MCF 10A (cell line): ENCODE measurements at regions not wholly inside any gene's neighbourhood (a gene's known extent, or its start where the extent isn't known, plus 50 kb on each side); places are given as distances from the start of the nearest gene placed in this dataset.

Experiments used
- BruUV-seq: library from RNA; stranded (reverse); fragments of 400-500 nt; replicated peaks from 2 replicates; lab custom pipeline; 2021; lab: Mats Ljungman, UMichigan
- CTCF ChIA-PET: fragments of 300-600 bp; sonication (Branson Sonifier 250); formaldehyde crosslinking; extraction: SDS; loops from one replicate; lab custom pipeline; 2021; ENCODE audit warnings: antibody characterized with exemption, inconsistent platforms; lab: Yijun Ruan, JAX
- POLR2A ChIA-PET: fragments of 300-600, 350-650 bp; sonication (Branson Sonifier 250); formaldehyde crosslinking; extraction: SDS; loops from one replicate; lab custom pipeline; 2020; ENCODE audit warnings: antibody characterized with exemption, inconsistent platforms; lab: Yijun Ruan, JAX
- DNase-seq: peaks from one replicate; pipeline ENCODE4 v3.0.0-alpha.2; 2018; ENCODE audit not compliant: unreplicated experiment
- H3K27ac Mint-ChIP-seq: one replicate; pipeline ENCODE4 v1.8.0; 2022; ENCODE audit warnings: mild to moderate bottlenecking, low read depth, mixed read lengths; ENCODE audit not compliant: unreplicated experiment
- H3K27me3 Mint-ChIP-seq: one replicate; pipeline ENCODE4 v1.8.0; 2022; ENCODE audit warnings: mixed read lengths; ENCODE audit not compliant: insufficient read depth, unreplicated experiment
- H3K36me3 Mint-ChIP-seq: one replicate; pipeline ENCODE4 v1.8.0; 2022; ENCODE audit warnings: mild to moderate bottlenecking, moderate library complexity, mixed read lengths; ENCODE audit not compliant: insufficient read depth, unreplicated experiment
- H3K4me1 Mint-ChIP-seq: one replicate; pipeline ENCODE4 v1.8.0; 2022; ENCODE audit warnings: mixed read lengths; ENCODE audit not compliant: insufficient read depth, unreplicated experiment
- H3K4me3 Mint-ChIP-seq: one replicate; pipeline ENCODE4 v1.8.0; 2022; ENCODE audit warnings: mild to moderate bottlenecking, moderate library complexity, mixed read lengths; ENCODE audit not compliant: unreplicated experiment
- H3K9me3 Mint-ChIP-seq: one replicate; pipeline ENCODE4 v1.8.0; 2022; ENCODE audit warnings: mixed read lengths; ENCODE audit not compliant: unreplicated experiment
- CTCF ChIP-seq: fragments of 200-600 bp; IDR thresholded peaks from one replicate; pipeline ENCODE4 v1.8.0; 2022; ENCODE audit warnings: antibody characterized with exemption, mild to moderate bottlenecking; ENCODE audit not compliant: unreplicated experiment
- intact Hi-C: fragments of 100-400 bp; cut with micrococcal nuclease; formaldehyde crosslinking; loops from 2 replicates; pipeline ENCODE4 v1.14.1; 2022

GRCh38 chr13:68254151-68254550 is 1024.0 kb upstream of the PCDH9 start:
- intact Hi-C loops: no loop called here
- ChIA-PET CTCF (interaction anchor here (0.6 to 0.7 kb wide), 2 partner anchors 836 to 1164 kb away, joined by 3 read pairs; no protein-coding TSS in a partner anchor), POLR2A (no interaction called here)
- Mint-ChIP-seq H3K4me1 (peaks cover 4% of the 10 kb centered on the region), H3K9me3 (no peaks in the 10 kb centered on the region), H3K27ac (no peak overlapping the region), H3K4me3 (no peak overlapping the region), H3K36me3 (no peaks in the 10 kb centered on the region), H3K27me3 (no peaks in the 10 kb centered on the region)
- no TSS peak for BruUV-seq
- TF ChIP-seq CTCF: no peak
- no peak for DNase-seq

GRCh38 chr13:68234274-68234673 is 1004.1 kb upstream of the PCDH9 start:
- intact Hi-C loops: no loop called here
- ChIA-PET POLR2A (interaction anchor here (0.6 kb wide), 1 partner anchor 215 kb away, joined by 3 read pairs; no protein-coding TSS in a partner anchor), CTCF (interaction anchor here (0.6 to 1.6 kb wide), 6 partner anchors 9 to 996 kb away, joined by 3 to 6 read pairs (median 3); no protein-coding TSS in a partner anchor)
- H3K4me1 Mint-ChIP-seq: peaks cover 11% of the 10 kb centered on the region
- TF ChIP-seq CTCF: peak; percentile 19
- H3K27ac Mint-ChIP-seq: no peak overlapping the region
- H3K9me3 Mint-ChIP-seq: no peaks in the 10 kb centered on the region
- no peak overlapping the region for H3K4me3 Mint-ChIP-seq
- peak; percentile 28 for DNase-seq
- no TSS peak for BruUV-seq
- no peaks in the 10 kb centered on the region for H3K36me3 Mint-ChIP-seq
- no peaks in the 10 kb centered on the region for H3K27me3 Mint-ChIP-seq

GRCh38 chr13:68232351-68233130 is 1002.4 kb upstream of the PCDH9 start:
- no peak for TF ChIP-seq CTCF
- Mint-ChIP-seq H3K4me3 (no peak overlapping the region), H3K27ac (peak overlapping the region; percentile 28), H3K9me3 (no peaks in the 10 kb centered on the region), H3K36me3 (no peaks in the 10 kb centered on the region), H3K4me1 (peaks cover 11% of the 10 kb centered on the region), H3K27me3 (no peaks in the 10 kb centered on the region)
- intact Hi-C loops: no loop called here
- CTCF ChIA-PET: interaction anchor here (0.6 to 0.7 kb wide), 2 partner anchors 27 to 863 kb away, joined by 3 read pairs; no protein-coding TSS in a partner anchor
- DNase-seq: no peak
- POLR2A ChIA-PET: interaction anchor here (0.9 kb wide), 1 partner anchor 792 kb away, joined by 4 read pairs; no protein-coding TSS in a partner anchor
- BruUV-seq: no TSS peak

- CTCF ChIA-PET: no interaction called here
- intact Hi-C loops: no loop called here
- no peak for TF ChIP-seq CTCF
- no peak overlapping the region for H3K4me3 Mint-ChIP-seq
- BruUV-seq: no TSS peak
- H3K9me3 Mint-ChIP-seq: peaks cover 9% of the 10 kb centered on the region
- POLR2A ChIA-PET: interaction anchor here (0.5 to 1.1 kb wide), 2 partner anchors 12 to 1636 kb away, joined by 3 to 6 read pairs; no protein-coding TSS in a partner anchor
- peaks cover 6% of the 10 kb centered on the region for H3K4me1 Mint-ChIP-seq
- H3K36me3 Mint-ChIP-seq: no peaks in the 10 kb centered on the region
- H3K27ac Mint-ChIP-seq: no peak overlapping the region
- no peaks in the 10 kb centered on the region for H3K27me3 Mint-ChIP-seq
- no peak for DNase-seq
Measured at GRCh38 chr13:68214691-68215415, 984.7 kb upstream of the PCDH9 start.
